Loucy (cell line): ENCODE measurements at regions not wholly inside any gene's neighbourhood (a gene's known extent, or its start where the extent isn't known, plus 50 kb on each side); places are given as distances from the start of the nearest gene placed in this dataset.

Experiments used
- EZH2phosphoT487 ChIP-seq: fragments of 200-600 bp; IDR thresholded peaks from 2 replicates; pipeline ENCODE4 v1.6.1; 2018; ENCODE audit warnings: antibody characterized with exemption, mild to moderate bottlenecking, moderate library complexity, borderline replicate concordance
- TF ChIP-seq, protein P1 (sequence below): fragments of 200-600 bp; sonication (generic); conservative IDR thresholded peaks from 2 replicates; pipeline ENCODE4 v1.5.1; 2014; ENCODE audit warnings: mild to moderate bottlenecking, antibody characterized with exemption, low read length

DNA sequence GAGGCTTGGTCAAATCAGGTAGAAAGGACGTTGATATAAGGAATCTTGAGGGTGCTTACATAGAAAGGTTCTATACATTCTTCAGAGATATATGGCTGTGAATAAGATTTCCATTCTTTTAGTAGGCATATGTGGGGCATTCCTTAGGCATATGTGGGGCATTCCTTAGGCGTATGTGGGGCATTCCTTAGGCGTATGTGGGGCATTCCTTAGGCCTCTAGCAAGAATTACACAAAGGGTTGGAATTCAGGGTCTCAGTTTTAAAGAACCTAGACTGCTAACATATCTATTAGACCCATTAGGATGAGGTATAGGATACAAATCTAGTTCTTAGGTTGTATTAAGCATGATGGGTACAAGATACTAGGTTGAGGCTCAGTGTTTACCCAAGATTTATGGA, 607.8 kb downstream of the SI start:
- TF ChIP-seq, protein P1, sequence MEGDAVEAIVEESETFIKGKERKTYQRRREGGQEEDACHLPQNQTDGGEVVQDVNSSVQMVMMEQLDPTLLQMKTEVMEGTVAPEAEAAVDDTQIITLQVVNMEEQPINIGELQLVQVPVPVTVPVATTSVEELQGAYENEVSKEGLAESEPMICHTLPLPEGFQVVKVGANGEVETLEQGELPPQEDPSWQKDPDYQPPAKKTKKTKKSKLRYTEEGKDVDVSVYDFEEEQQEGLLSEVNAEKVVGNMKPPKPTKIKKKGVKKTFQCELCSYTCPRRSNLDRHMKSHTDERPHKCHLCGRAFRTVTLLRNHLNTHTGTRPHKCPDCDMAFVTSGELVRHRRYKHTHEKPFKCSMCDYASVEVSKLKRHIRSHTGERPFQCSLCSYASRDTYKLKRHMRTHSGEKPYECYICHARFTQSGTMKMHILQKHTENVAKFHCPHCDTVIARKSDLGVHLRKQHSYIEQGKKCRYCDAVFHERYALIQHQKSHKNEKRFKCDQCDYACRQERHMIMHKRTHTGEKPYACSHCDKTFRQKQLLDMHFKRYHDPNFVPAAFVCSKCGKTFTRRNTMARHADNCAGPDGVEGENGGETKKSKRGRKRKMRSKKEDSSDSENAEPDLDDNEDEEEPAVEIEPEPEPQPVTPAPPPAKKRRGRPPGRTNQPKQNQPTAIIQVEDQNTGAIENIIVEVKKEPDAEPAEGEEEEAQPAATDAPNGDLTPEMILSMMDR = no peak
- TF ChIP-seq EZH2phosphoT487 = no peak
